HG03175 (cell line): ENCODE measurements at regions not wholly inside any gene's neighbourhood (a gene's known extent, or its start where the extent isn't known, plus 50 kb on each side); places are given as distances from the start of the nearest gene placed in this dataset.
"Not testable (repeated sequence)": the region's sequence is repeated elsewhere in the genome, so short reads cannot be mapped to it uniquely, and the experiment has no call there.

Experiments used
- ATAC-seq: cut with Tn5 transposase; IDR thresholded peaks from one replicate; pipeline ENCODE4 v1.9.1; 2021; ENCODE audit warnings: mild to moderate bottlenecking, moderate library complexity; ENCODE audit not compliant: unreplicated experiment

- no peak for ATAC-seq
Observed at GRCh38 chr6:103001724-103002123, 1608.2 kb downstream of the GRIK2 start.

GRCh38 chr6:103000688-103001087, 1607.2 kb downstream of the GRIK2 start:
- ATAC-seq, result no peak

- ATAC-seq, result no peak
Observed at GRCh38 chr6:102995491-102995890, 1602.0 kb downstream of the GRIK2 start.

- ATAC-seq, result no peak
Observed at GRCh38 chr6:102994866-102995265, 1601.4 kb downstream of the GRIK2 start.

GRCh38 chr6:102986086-102986485, 1592.6 kb downstream of the GRIK2 start:
- peak; percentile 91 for ATAC-seq

GRCh38 chr6:102984357-102984756, 1590.8 kb downstream of the GRIK2 start:
- ATAC-seq, result no peak

GRCh38 chr6:102981490-102982015, 1588.0 kb downstream of the GRIK2 start:
- no peak for ATAC-seq

- no peak for ATAC-seq
Observed at GRCh38 chr6:102980951-102981350, 1587.4 kb downstream of the GRIK2 start.

GRCh38 chr6:102961902-102962301, 1568.4 kb downstream of the GRIK2 start:
- no peak for ATAC-seq

- ATAC-seq, result no peak
Observed at GRCh38 chr6:102950967-102951366, 1557.5 kb downstream of the GRIK2 start.

GRCh38 chr6:102944475-102944874, 1551.0 kb downstream of the GRIK2 start:
- ATAC-seq, result no peak

- no peak for ATAC-seq
Observed at GRCh38 chr6:102942206-102942605, 1548.7 kb downstream of the GRIK2 start.

GRCh38 chr6:102936959-102937358, 1543.5 kb downstream of the GRIK2 start:
- ATAC-seq, result no peak

GRCh38 chr6:102928109-102928508, 1534.6 kb downstream of the GRIK2 start:
- ATAC-seq, result no peak

GRCh38 chr6:102918161-102918560, 1524.7 kb downstream of the GRIK2 start:
- ATAC-seq, result no peak

GRCh38 chr6:102911571-102911970, 1518.1 kb downstream of the GRIK2 start:
- no peak for ATAC-seq

GRCh38 chr6:102910701-102911139, 1517.2 kb downstream of the GRIK2 start:
- ATAC-seq, result not testable (repeated sequence)

- ATAC-seq, result no peak
Observed at GRCh38 chr6:102907181-102907580, 1513.7 kb downstream of the GRIK2 start.

GRCh38 chr6:102902471-102902870, 1509.0 kb downstream of the GRIK2 start:
- ATAC-seq, result no peak

GRCh38 chr6:102895683-102896082, 1502.2 kb downstream of the GRIK2 start:
- ATAC-seq, result no peak

- ATAC-seq, result no peak
Observed at GRCh38 chr6:102885165-102885564, 1491.7 kb downstream of the GRIK2 start.

- no peak for ATAC-seq
Observed at GRCh38 chr6:102853249-102853955, 1459.9 kb downstream of the GRIK2 start.

GRCh38 chr6:102848796-102849195, 1455.3 kb downstream of the GRIK2 start:
- ATAC-seq, result no peak
